Cardiac muscle cell (in vitro differentiated cells and primary cell): ENCODE measurements at regions not wholly inside any gene's neighbourhood (a gene's known extent, or its start where the extent isn't known, plus 50 kb on each side); places are given as distances from the start of the nearest gene placed in this dataset.

Source experiments
- DNase-seq, 2 donors: peaks; one replicate each; pipeline versions ENCODE4 v3.0.0 to v3.0.0-alpha.2; 2010 to 2017; ENCODE audit warnings: low read depth in 1 of 2, low spot score in 1 of 2
- H3K27ac ChIP-seq: fragments of 200-600 bp; sonication (generic); 2 replicates; pipeline ENCODE4 v1.5.1; 2016
- H3K27me3 ChIP-seq: fragments of 200-600 bp; sonication (generic); 2 replicates; pipeline ENCODE4 v1.6.0; 2016; ENCODE audit warnings: control low read depth
- H3K36me3 ChIP-seq: fragments of 200-600 bp; sonication (generic); 2 replicates; pipeline ENCODE4 v1.5.1; 2016; ENCODE audit warnings: control low read depth
- H3K4me1 ChIP-seq: fragments of 200-600 bp; sonication (generic); 2 replicates; pipeline ENCODE4 v1.8.1; 2017; ENCODE audit warnings: low read depth, mild to moderate bottlenecking, mixed run types
- H3K4me3 ChIP-seq: fragments of 200-600 bp; sonication (generic); 2 replicates; pipeline ENCODE4 v1.5.1; 2016; ENCODE audit warnings: mild to moderate bottlenecking
- H3K9me3 ChIP-seq: fragments of 200-600 bp; sonication (generic); 2 replicates; pipeline ENCODE4 v1.5.1; 2017; ENCODE audit warnings: low read depth, mild to moderate bottlenecking, control low read depth
- TF ChIP-seq, protein P1 (sequence below): IDR thresholded peaks from 2 replicates; pipeline ENCODE4 v1.5.1; 2012; ENCODE audit warnings: low read depth, mild to moderate bottlenecking, low read length

- TF ChIP-seq, protein P1, sequence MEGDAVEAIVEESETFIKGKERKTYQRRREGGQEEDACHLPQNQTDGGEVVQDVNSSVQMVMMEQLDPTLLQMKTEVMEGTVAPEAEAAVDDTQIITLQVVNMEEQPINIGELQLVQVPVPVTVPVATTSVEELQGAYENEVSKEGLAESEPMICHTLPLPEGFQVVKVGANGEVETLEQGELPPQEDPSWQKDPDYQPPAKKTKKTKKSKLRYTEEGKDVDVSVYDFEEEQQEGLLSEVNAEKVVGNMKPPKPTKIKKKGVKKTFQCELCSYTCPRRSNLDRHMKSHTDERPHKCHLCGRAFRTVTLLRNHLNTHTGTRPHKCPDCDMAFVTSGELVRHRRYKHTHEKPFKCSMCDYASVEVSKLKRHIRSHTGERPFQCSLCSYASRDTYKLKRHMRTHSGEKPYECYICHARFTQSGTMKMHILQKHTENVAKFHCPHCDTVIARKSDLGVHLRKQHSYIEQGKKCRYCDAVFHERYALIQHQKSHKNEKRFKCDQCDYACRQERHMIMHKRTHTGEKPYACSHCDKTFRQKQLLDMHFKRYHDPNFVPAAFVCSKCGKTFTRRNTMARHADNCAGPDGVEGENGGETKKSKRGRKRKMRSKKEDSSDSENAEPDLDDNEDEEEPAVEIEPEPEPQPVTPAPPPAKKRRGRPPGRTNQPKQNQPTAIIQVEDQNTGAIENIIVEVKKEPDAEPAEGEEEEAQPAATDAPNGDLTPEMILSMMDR, result no peak
- Histone ChIP-seq H3K27ac (no peak overlapping the region), H3K36me3 (no peaks in the 10 kb centered on the region), H3K9me3 (no peaks in the 10 kb centered on the region), H3K4me1 (peaks cover 7% of the 10 kb centered on the region), H3K27me3 (no peaks in the 10 kb centered on the region), H3K4me3 (no peak overlapping the region)
- no peak for DNase-seq
Observed at GRCh38 chr11:127859941-127860354, 727.4 kb downstream of the ETS1 start.

- no peak overlapping the region for H3K4me3 ChIP-seq
- H3K27me3 ChIP-seq, result no peaks in the 10 kb centered on the region
- H3K36me3 ChIP-seq, result no peaks in the 10 kb centered on the region
- TF ChIP-seq, protein P1, result no peak
- no peak for DNase-seq
- no peaks in the 10 kb centered on the region for H3K4me1 ChIP-seq
- no peaks in the 10 kb centered on the region for H3K9me3 ChIP-seq
- H3K27ac ChIP-seq, result no peak overlapping the region
Observed at GRCh38 chr11:127844876-127845275, 742.5 kb downstream of the ETS1 start.

DNA sequence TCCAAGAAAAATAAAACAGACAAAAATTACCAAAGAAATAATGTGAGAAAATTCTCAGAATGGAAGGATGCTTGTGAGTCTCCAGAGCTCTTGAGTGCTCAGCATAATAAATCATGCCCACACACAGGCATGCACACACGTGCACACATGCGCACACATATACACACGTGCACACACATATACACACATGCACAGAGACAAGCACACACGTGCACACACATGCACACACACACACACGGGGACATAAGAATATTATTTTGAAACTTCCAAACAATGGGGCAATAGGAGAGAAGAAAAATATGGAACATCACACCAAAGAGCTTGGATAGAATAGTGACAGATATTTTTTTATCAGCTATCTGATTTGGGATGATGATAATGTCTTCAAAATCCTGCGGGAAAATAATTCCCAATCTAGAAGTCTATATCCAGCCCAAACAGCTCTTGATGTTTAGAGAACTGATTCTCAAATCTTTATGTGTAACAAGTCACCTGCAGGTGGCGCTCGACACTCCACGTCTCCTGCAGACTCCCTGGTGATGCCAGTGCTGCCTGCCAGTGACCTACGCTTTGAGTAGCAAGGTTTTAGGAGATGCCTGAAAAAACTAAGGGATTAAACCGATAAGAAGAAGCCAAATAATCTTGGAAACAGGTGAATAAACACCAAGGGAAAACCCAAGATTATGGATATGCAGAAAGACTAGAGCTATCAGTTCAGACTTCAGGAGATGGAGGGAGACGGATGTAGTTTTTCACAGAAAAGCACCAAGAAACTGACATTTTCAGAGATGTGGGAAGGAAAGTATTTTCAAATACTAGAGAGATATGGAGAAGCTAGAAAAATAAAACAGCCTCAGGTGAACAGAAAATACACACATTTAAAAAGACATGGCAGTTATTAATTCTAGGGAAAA lies 743.6 kb downstream of the ETS1 start:
- TF ChIP-seq, protein P1, result peak; percentile 81
- DNase-seq, result peak; percentile 83 to 91
- no peaks in the 10 kb centered on the region for H3K36me3 ChIP-seq

GRCh38 chr11:127825183-127825582 lies 762.2 kb downstream of the ETS1 start:
- Histone ChIP-seq H3K4me3 (no peak overlapping the region), H3K4me1 (no peaks in the 10 kb centered on the region), H3K27ac (no peak overlapping the region), H3K9me3 (no peaks in the 10 kb centered on the region), H3K27me3 (no peaks in the 10 kb centered on the region), H3K36me3 (no peaks in the 10 kb centered on the region)
- no peak for DNase-seq
- TF ChIP-seq, protein P1, result no peak

More for the DNA sequence above, 743.6 kb downstream of the ETS1 start:
- Histone ChIP-seq H3K4me3 (no peak overlapping the region), H3K4me1 (no peaks in the 10 kb centered on the region), H3K9me3 (no peaks in the 10 kb centered on the region), H3K27me3 (no peaks in the 10 kb centered on the region), H3K27ac (no peak overlapping the region)

DNA sequence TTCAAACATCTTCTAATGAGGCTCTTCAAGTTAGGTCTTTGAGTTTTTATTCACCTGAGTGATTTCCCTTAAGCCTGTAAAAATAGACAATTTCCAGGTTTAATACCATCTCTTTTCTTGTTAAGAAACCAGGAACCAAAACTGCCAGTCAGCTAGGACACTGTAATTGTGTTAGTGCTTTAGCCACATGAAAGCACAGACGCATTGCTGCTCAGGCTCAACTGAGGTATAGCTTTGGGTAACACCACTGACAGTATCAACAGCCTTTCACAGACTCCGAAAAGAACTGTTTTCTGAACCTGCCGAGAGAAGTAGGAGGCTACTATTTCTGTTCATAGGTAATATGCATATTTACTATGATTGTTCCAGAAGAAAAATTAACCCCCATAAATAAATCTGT lies 768.7 kb downstream of the ETS1 start:
- H3K9me3 ChIP-seq, result no peaks in the 10 kb centered on the region
- H3K27ac ChIP-seq, result no peak overlapping the region
- H3K36me3 ChIP-seq, result no peaks in the 10 kb centered on the region
- no peak for DNase-seq
- no peaks in the 10 kb centered on the region for H3K4me1 ChIP-seq
- no peak overlapping the region for H3K4me3 ChIP-seq
- TF ChIP-seq, protein P1, result no peak
- H3K27me3 ChIP-seq, result no peaks in the 10 kb centered on the region
